Right ventricle myocardium inferior (tissue), 1 donor: ENCODE measurements at regions not wholly inside any gene's neighbourhood (a gene's known extent, or its start where the extent isn't known, plus 50 kb on each side); places are given as distances from the start of the nearest gene placed in this dataset.
"Not testable (repeated sequence)": the region's sequence is repeated elsewhere in the genome, so short reads cannot be mapped to it uniquely, and the experiment has no call there.

ENCODE experiments used
- ATAC-seq: fragments of 200-7000 bp; cut with Tn5 transposase; one replicate; pipeline ENCODE4 v1.9.1; 2020; ENCODE audit warnings: mild to moderate bottlenecking, moderate library complexity
- DNase-seq: peaks from one replicate; pipeline ENCODE4 v3.0.0; 2021; ENCODE audit errors: missing footprints
- intact Hi-C: fragments of 100-400 bp; cut with DNase I; formaldehyde crosslinking; loops from one replicate; pipeline ENCODE4 v1.11.0; 2022
- donor health status: DM: no; HTN: yes; CAD: no; lungs with severe emphysema.

- DNase-seq = peak; percentile 82
- intact Hi-C loops, ATAC-seq: not testable (repeated sequence)
Measured at GRCh38 chr4:4107411-4108107, 119.2 kb downstream of the OTOP1 start.

- ATAC-seq, intact Hi-C loops, DNase-seq: not testable (repeated sequence)
Measured at GRCh38 chr4:4115381-4115780, 111.3 kb downstream of the OTOP1 start.

GRCh38 chr4:4116901-4117300 is 109.8 kb downstream of the OTOP1 start:
- ATAC-seq, DNase-seq, intact Hi-C loops: not testable (repeated sequence)

- intact Hi-C loops, DNase-seq, ATAC-seq: not testable (repeated sequence)
Measured at GRCh38 chr4:4134368-4134767, 92.4 kb downstream of the OTOP1 start.

GRCh38 chr4:4136621-4137020 is 90.1 kb downstream of the OTOP1 start:
- ATAC-seq, intact Hi-C loops, DNase-seq: not testable (repeated sequence)
